NB4 (cell line): ENCODE measurements at regions not wholly inside any gene's neighbourhood (a gene's known extent, or its start where the extent isn't known, plus 50 kb on each side); places are given as distances from the start of the nearest gene placed in this dataset.

Experiments used
- DNase-seq: peaks from one replicate; pipeline ENCODE4 v3.0.0; 2010; ENCODE audit warnings: low read depth
- H3K4me3 ChIP-seq: one replicate; pipeline ENCODE4 v1.5.1; 2011; ENCODE audit warnings: mild to moderate bottlenecking, low read depth, low read length, moderate library complexity
- CTCF ChIP-seq: IDR thresholded peaks from one replicate; pipeline ENCODE4 v1.5.1; 2012; ENCODE audit warnings: low read depth, low read length
- MAX ChIP-seq: IDR thresholded peaks from 2 replicates; pipeline ENCODE4 v1.6.1; 2011; ENCODE audit warnings: low read depth, low read length
- MYC ChIP-seq: IDR thresholded peaks from 2 replicates; pipeline ENCODE4 v1.6.1; 2011; ENCODE audit warnings: low read depth, low read length
- POLR2A ChIP-seq: IDR thresholded peaks from 2 replicates; pipeline ENCODE4 v1.6.1; 2011; ENCODE audit warnings: mild to moderate bottlenecking; ENCODE audit not compliant: insufficient read length; ENCODE audit errors: extremely low read depth

GRCh38 chr7:34249192-34249591 lies 343.9 kb downstream of the BMPER start:
- no peak overlapping the region for H3K4me3 ChIP-seq
- no peak for TF ChIP-seq CTCF
- TF ChIP-seq MYC: no peak
- no peak for TF ChIP-seq MAX
- TF ChIP-seq POLR2A: no peak
- DNase-seq: no peak

- no peak for TF ChIP-seq POLR2A
- TF ChIP-seq CTCF: no peak
- no peak for TF ChIP-seq MAX
- TF ChIP-seq MYC: no peak
- DNase-seq: peak; percentile 54
- no peak overlapping the region for H3K4me3 ChIP-seq
Measured at GRCh38 chr7:34260279-34260678, 354.9 kb downstream of the BMPER start.

- DNase-seq: no peak
- TF ChIP-seq CTCF: no peak
- no peak for TF ChIP-seq MAX
- no peak for TF ChIP-seq MYC
- no peak for TF ChIP-seq POLR2A
- no peak overlapping the region for H3K4me3 ChIP-seq
Measured at GRCh38 chr7:34263168-34263567, 357.8 kb downstream of the BMPER start.

- no peak for TF ChIP-seq POLR2A
- TF ChIP-seq MAX: no peak
- no peak for TF ChIP-seq MYC
- no peak for TF ChIP-seq CTCF
- H3K4me3 ChIP-seq: no peak overlapping the region
- DNase-seq: no peak
Measured at GRCh38 chr7:34269084-34269483, 363.7 kb downstream of the BMPER start.

GRCh38 chr7:34275624-34276023 lies 370.3 kb downstream of the BMPER start:
- DNase-seq: no peak
- TF ChIP-seq CTCF (no peak), POLR2A (no peak), MAX (no peak), MYC (no peak)
- H3K4me3 ChIP-seq: no peak overlapping the region
